ENCODE measurements at regions not wholly inside any gene's neighbourhood (a gene's known extent, or its start where the extent isn't known, plus 50 kb on each side); places are given as distances from the start of the nearest gene placed in this dataset.
A peak's percentile ranks its signal among the peaks of the same experiment; 100 is the strongest.

DNA sequence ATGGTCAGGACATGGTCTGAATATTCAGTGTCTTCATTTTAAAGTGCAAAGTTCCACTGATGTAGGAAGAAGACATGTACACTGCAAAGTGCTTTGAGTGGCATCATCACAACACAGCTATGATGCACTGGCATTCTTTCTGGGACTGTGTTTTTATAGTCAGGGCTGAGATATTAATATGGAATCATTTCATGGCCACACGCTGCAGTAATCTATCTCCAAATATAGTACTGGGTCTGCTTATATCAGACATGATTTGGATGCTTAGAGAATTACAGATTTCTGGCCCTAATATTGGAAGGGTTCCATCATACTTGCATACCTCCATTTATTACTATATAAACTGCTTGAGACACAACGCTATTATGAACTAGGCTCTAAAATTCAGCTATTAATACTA lies 1170.9 kb downstream of the NLGN4X start:
- DNase-seq, result no peak

- DNase-seq, result no peak
These were observed 1173.8 kb downstream of the NLGN4X start for GRCh38 chrX:5054852-5055251.

DNA sequence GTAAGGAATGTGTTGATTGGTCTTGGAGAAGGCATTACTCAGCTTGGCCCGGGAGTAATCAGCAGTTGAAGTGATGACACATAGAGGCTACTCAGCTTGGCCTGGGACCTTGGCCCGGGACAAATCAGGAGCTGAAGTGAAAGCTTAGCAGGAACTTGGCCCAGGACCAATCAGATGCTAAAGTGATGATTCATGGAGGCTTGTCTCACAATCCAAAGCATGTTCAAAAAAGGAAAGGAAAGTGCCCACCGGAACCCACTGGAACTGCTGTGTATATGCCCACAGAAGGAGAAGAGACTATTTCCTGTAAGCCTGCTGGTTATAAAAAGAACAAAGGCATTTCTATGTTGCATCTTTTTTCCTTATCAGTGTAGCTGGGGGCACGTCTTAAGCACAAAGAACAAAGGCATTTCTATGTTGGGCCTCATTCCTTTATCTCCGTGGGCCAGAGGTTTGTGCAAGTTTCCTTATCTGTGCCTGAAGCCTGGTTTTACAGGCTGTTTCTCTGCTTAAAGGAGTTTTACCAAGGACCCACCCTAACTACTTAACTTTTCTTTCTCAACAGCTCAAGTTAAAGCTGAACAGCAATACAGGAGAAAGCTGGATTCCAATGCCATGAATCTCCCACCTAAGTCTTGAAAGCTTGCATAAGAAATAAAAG lies 1176.7 kb downstream of the NLGN4X start:
- DNase-seq, result peak; percentile 27

GRCh38 chrX:5042563-5042962 lies 1186.1 kb downstream of the NLGN4X start:
- DNase-seq, result no peak

- no peak for DNase-seq
These were observed 1196.9 kb downstream of the NLGN4X start for GRCh38 chrX:5031792-5032191.

GRCh38 chrX:5015451-5015850 lies 1213.2 kb downstream of the NLGN4X start:
- DNase-seq, result no peak

DNA sequence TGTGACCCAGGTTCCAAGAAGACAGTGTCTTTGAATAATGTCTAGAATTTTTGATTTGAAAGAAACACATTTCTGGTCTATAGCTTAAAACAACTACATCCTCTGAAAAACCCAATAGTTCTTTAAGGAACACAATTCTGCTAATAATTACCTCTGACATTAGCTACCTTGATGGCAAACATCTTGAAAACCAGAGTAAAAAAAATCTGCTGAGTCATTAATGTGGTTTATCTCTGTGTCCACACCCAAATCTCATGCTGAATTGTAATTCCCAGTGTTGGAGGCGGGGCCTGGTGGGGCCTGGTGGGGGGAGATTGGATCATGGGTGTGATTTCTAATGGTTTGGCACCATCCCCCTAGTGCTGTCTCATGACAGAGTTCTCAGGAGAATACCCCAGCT lies 1233.8 kb downstream of the NLGN4X start:
- DNase-seq, result no peak

GRCh38 chrX:4978613-4979012 lies 1250.1 kb downstream of the NLGN4X start:
- DNase-seq, result no peak

- no peak for DNase-seq
These were observed 1257.0 kb downstream of the NLGN4X start for GRCh38 chrX:4971646-4972045.

GRCh38 chrX:4964112-4964511 lies 1250.7 kb upstream of the PRKX start:
- no peak for DNase-seq

- DNase-seq, result no peak
These were observed 1250.0 kb upstream of the PRKX start for GRCh38 chrX:4963432-4963831.

- no peak for DNase-seq
These were observed 1231.3 kb upstream of the PRKX start for GRCh38 chrX:4944767-4945166.

- no peak for DNase-seq
These were observed 1222.9 kb upstream of the PRKX start for GRCh38 chrX:4936315-4936714.

GRCh38 chrX:4935846-4936245 lies 1222.4 kb upstream of the PRKX start:
- DNase-seq, result peak; percentile 27

DNA sequence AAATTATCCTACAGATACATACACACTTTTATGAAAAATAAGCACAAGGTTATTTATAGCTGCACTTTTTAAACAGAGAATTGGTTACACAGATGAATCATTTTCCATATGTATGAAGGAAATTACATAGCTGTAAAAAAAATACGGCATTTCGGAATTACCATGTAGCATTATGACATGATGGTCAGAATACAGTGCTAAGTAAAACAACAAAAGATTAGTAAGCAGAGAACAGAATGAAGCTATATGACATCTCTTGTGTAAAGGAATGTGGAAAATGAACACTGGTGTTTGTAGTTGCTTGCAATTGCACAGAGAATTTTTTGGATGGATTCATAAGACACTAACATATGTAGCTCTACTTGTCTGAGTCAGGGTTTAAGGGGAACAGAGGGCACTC lies 1222.0 kb upstream of the PRKX start:
- no peak for DNase-seq

DNA sequence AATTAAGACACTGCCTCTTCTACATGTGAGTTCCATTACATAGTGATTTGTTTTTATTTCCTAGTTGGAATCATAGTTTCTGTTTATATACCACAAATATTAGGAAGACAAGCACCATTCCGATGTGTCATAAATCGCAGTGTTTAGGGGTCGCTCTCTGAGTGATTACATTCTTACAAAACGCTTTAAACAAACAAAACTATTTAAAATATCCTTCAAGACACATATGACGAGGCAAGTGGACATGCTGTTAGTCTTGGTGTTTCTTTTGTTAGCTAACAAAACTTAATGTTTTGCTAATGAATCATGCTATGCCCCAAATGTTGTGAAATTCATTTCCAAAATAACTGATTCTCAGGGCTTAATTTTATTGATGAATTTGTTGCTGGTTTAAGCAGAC lies 1219.3 kb upstream of the PRKX start:
- DNase-seq, result no peak

GRCh38 chrX:4930426-4930825 lies 1217.0 kb upstream of the PRKX start:
- DNase-seq, result peak; percentile 20

DNA sequence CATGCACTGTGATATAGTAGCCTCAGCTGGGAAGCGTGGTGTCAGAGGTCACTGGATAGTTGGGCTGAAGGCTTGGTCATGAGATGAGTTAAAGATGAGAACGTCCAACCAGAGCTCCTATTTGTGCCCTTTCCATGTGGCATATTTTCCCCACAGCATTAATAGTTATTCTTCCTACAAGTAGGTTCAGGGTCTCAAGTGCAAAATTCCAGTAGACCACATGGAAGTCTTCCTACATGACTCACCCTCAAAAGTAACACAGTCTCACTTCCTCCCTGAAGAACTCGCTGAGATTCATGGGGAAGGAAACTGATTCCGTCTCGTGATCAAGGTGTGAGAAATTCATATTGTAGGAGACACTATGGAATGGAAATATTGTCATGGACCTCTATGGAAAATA lies 1212.5 kb upstream of the PRKX start:
- no peak for DNase-seq

GRCh38 chrX:4909348-4909747 lies 1195.9 kb upstream of the PRKX start:
- DNase-seq, result no peak

GRCh38 chrX:4905576-4905975 lies 1192.1 kb upstream of the PRKX start:
- DNase-seq, result no peak

GRCh38 chrX:4881277-4881676 lies 1167.8 kb upstream of the PRKX start:
- DNase-seq, result no peak

- no peak for DNase-seq
These were observed 1165.2 kb upstream of the PRKX start for GRCh38 chrX:4878640-4879039.

GRCh38 chrX:4876268-4876667 lies 1162.8 kb upstream of the PRKX start:
- no peak for DNase-seq

DNA sequence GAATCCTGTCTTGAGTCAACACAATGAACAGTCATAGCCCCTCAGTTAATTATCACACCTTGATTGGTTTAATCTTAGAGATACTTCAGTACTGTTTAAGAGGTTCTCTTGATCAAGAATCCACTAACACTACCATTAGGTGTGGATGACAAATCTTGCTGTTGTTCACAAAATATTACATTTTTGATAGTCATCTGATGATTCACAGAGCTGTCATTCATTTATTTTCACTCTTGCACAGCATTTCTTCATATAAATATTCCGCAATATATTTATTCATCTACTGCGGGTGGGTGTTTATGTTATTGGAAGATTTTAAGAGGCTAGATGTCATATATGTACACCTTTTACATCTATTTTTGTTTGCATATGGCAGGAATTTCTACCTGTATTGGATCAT lies 1138.1 kb upstream of the PRKX start:
- no peak for DNase-seq

DNA sequence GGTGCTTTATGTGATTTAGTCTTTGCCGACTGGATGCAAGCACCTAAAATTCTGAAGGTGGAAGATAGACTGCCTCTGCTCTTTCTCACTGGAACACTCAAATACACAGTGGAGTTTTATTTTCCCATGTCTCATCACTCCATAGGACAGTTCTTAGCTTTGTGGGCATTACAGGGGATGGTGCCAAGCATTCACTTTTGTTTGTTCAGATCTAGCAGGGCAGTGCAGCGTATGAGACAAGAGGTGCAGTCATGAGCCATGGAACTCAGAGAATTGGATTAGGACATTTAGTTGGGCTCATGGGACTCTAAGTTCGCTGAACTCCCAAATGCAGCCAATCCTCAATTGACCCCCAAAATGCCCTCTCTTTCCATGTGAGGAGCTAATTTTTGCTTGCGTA lies 1136.9 kb upstream of the PRKX start:
- no peak for DNase-seq

GRCh38 chrX:4844376-4844775 lies 1130.9 kb upstream of the PRKX start:
- no peak for DNase-seq

Data from femur (tissue), 1 donor.